LNCaP clone FGC (cell line): ENCODE measurements at regions not wholly inside any gene's neighbourhood (a gene's known extent, or its start where the extent isn't known, plus 50 kb on each side); places are given as distances from the start of the nearest gene placed in this dataset.
"Not testable (repeated sequence)": the region's sequence is repeated elsewhere in the genome, so short reads cannot be mapped to it uniquely, and the experiment has no call there.

ENCODE experiments used
- DNase-seq: peaks from one replicate; pipeline ENCODE4 v3.0.0-alpha.2; 2011; ENCODE audit warnings: low read depth
- H3K4me3 ChIP-seq: 2 replicates; pipeline ENCODE4 v1.5.1; 2011; ENCODE audit warnings: mild to moderate bottlenecking, low read depth, low read length, control low read depth
- TF ChIP-seq, protein P1 (sequence below): IDR thresholded peaks from 2 replicates; pipeline ENCODE4 v1.5.1; 2012; ENCODE audit warnings: mild to moderate bottlenecking; ENCODE audit not compliant: control insufficient read depth, insufficient read depth; ENCODE audit errors: extremely low read depth

DNA sequence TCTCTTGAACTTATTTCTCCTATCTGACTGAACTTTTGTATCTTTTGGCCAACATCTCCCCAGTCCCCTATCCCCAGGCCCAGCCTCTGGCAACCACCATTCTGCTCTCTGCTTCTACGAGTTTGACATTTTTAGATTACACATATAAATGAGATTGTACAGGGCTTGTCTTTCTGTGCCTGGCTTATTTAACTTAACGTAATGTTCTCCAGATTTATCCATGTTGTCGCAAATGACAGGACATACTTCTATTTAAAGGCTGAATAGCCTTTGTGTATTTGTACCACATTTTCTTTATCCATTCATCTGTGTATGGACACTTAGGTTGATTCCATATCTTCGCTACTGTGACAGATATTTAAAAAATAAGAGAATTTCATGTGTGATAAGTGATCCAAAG lies 98.6 kb downstream of the LSMEM1 start:
- no peak overlapping the region for H3K4me3 ChIP-seq
- TF ChIP-seq, protein P1, sequence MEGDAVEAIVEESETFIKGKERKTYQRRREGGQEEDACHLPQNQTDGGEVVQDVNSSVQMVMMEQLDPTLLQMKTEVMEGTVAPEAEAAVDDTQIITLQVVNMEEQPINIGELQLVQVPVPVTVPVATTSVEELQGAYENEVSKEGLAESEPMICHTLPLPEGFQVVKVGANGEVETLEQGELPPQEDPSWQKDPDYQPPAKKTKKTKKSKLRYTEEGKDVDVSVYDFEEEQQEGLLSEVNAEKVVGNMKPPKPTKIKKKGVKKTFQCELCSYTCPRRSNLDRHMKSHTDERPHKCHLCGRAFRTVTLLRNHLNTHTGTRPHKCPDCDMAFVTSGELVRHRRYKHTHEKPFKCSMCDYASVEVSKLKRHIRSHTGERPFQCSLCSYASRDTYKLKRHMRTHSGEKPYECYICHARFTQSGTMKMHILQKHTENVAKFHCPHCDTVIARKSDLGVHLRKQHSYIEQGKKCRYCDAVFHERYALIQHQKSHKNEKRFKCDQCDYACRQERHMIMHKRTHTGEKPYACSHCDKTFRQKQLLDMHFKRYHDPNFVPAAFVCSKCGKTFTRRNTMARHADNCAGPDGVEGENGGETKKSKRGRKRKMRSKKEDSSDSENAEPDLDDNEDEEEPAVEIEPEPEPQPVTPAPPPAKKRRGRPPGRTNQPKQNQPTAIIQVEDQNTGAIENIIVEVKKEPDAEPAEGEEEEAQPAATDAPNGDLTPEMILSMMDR, result no peak
- no peak for DNase-seq

DNA sequence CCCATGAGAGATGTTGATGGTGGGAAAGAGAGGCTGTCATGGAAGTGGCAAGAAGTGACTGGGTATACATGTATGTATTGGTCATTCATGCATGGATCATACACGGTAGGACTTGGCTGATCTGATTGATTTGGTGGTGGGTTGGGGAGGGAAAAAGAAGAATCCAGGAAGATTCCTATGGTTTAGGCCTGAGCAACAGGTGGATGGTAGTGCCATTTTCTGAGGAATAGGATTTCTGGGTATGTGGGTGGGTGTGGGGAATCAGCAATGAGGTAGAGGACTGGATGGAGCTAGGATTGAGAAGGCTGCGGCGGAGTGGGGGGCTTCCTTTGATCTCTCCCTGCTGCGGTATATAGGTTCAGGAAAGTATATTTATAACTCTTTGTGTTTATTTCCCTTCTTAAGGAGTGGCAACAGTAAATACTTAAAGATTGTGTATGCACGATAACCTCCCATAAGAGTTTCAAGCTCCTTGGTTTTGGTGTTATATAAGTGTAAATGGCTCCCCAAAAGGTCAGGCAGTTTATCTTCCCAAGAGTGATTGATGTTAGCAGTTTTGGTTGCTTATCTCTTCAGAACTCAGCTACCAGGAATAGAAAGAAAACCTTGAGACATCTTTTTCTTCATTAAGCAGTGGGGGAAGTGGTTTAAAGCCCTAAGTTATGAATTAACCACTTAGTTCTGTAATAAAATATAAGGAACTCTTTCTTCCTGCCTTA lies 100.1 kb downstream of the LSMEM1 start:
- no peak for DNase-seq
- no peak overlapping the region for H3K4me3 ChIP-seq
- TF ChIP-seq, protein P1, result no peak

DNA sequence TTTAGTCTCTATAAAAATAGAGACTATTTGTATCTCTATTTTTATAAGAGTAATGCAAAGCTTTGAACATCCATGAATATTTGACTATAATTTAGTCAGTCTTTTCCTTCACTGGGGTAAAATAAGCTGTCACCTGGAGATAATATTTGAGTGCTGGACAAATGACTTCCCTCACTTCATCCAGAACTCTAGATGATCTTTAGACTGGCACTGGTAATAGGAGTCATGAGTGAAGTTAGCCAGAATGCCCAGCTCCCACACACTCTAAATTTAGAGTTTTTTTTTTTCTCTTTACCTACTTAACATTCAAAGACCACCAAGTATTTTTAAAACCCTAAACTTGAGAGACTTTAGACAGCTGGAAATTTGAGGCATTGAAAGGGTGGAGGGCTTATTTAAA lies 100.7 kb downstream of the LSMEM1 start:
- no peak overlapping the region for H3K4me3 ChIP-seq
- no peak for DNase-seq
- TF ChIP-seq, protein P1, result no peak

DNA sequence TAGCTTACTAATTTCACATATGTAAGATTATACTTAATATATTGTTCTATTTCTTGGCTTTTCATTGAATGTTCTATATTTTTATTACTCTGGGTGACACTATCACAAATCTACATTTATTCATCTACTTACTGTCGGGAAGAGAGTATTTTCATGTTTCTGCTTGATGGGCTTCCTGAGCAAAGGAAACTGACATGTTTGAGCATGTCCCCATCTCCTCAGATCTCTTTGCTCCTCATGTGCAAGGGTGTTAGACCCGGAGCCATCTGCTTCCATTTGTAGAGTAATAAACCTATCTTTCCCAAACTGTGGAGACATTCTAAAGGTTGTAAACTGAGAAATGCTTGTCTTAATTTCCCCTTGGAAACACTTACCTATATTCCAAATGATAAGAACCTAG lies 103.5 kb downstream of the LSMEM1 start:
- TF ChIP-seq, protein P1, result no peak
- no peak for DNase-seq
- no peak overlapping the region for H3K4me3 ChIP-seq

DNA sequence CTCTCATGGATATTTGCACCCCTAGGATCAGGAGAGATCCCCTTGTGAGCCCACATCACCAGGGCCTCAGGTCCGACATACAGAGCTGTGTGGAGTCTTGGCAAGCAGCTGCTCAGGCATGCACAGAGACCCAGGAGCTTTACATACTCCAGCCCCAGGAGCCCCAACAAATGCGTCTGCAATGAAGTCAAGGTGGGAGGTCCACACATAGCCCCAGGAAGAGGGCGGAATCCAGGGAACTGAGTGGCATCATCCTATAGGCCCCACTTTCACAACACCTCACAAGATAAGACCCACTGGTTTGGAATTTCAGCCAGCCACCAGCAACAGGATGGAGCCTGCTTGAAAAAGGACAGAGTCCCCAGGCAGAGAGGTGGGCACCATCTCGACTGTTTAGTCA lies 106.7 kb downstream of the LSMEM1 start:
- DNase-seq, result no peak
- H3K4me3 ChIP-seq, result no peak overlapping the region
- TF ChIP-seq, protein P1, result no peak

DNA sequence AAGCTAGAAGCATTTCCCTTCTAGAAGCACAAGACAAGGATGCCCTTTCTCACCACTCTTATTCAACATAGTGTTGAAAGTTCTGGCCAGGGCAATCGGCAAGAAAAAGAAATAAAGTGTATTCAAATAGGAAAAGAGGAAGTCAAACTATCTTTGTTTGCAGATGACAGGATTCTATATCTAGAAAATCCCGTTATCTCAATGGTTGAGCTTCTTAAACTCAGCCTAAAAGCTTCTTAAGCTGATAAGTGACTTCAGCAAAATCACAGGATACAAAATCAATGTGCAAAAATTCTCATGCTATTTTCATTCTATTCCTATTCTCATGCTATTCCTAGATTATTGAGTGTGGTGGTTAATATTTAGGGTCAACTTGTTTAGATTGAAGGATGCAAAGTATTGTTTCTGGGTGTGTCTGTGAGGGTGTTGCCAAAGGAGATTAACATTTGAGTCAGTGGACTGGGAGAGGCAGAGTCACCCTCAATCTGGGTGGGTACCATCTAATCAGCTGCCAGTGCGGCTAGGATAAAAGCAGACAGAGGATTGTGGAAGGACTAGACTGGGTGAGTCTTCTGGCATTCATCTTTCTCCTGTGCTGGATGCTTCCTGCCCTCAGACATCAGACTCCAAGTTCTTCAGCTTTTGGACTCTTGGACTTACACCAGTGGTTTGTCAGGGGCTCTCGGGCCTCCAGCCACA lies 111.9 kb downstream of the LSMEM1 start:
- DNase-seq, H3K4me3 ChIP-seq: not testable (repeated sequence)

DNA sequence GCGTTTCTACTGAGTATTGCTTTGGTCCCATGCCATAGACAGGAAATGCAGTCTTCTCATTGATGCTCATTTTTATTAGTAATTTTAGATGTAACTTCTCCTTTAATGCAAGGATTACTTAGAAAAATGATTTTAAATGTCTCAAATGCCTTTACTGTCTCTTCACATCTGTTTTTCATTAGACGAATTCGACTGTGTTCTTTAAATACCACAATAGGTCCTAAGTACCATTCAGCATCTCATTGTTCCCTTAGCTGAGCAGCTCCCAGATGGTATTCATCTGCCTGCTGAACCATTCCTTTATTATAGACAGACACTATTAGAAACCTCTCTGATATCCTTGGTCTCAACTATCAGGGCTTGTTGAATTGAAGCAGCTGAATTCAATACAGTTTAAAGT lies 113.6 kb downstream of the LSMEM1 start:
- DNase-seq, result no peak
- H3K4me3 ChIP-seq, result no peak overlapping the region
- TF ChIP-seq, protein P1, result no peak
